ENCODE measurements at regions not wholly inside any gene's neighbourhood (a gene's known extent, or its start where the extent isn't known, plus 50 kb on each side); places are given as distances from the start of the nearest gene placed in this dataset.

GRCh38 chr2:219973136-219973535, 345.7 kb downstream of the SLC4A3 start:
- Histone ChIP-seq H3K4me1 (no peaks in the 10 kb centered on the region), H3K4me3 (no peak overlapping the region), H3K36me3 (no peaks in the 10 kb centered on the region), H3K27me3 (no peaks in the 10 kb centered on the region), H3K9me3 (no peaks in the 10 kb centered on the region), H3K27ac (no peak overlapping the region)
- intact Hi-C loops (cut with DNase I), result no loop called here
- TF ChIP-seq CTCF (IDR thresholded peaks at IDR 0.05), result no peak
- TF ChIP-seq POLR2A (IDR thresholded peaks at IDR 0.05), result no peak
- no peak for DNase-seq
- 82 to 89% methylated on average over 1 of the region's 1 CpG for WGBS, 2 donors

GRCh38 chr2:219976871-219977270, 349.4 kb downstream of the SLC4A3 start:
- Histone ChIP-seq H3K36me3 (no peaks in the 10 kb centered on the region), H3K4me3 (no peak overlapping the region), H3K9me3 (no peaks in the 10 kb centered on the region), H3K27me3 (no peaks in the 10 kb centered on the region), H3K27ac (no peak overlapping the region), H3K4me1 (no peaks in the 10 kb centered on the region)
- TF ChIP-seq POLR2A (IDR thresholded peaks at IDR 0.05) (no peak), CTCF (IDR thresholded peaks at IDR 0.05) (no peak)
- DNase-seq, result no peak
- WGBS, 2 donors, result 69 to 74% methylated on average over 2 of the region's 2 CpGs
- intact Hi-C loops (cut with DNase I), result no loop called here

- no peak for DNase-seq
- Histone ChIP-seq H3K27ac (no peak overlapping the region), H3K4me1 (no peaks in the 10 kb centered on the region), H3K4me3 (no peak overlapping the region), H3K36me3 (no peaks in the 10 kb centered on the region), H3K9me3 (no peaks in the 10 kb centered on the region), H3K27me3 (no peaks in the 10 kb centered on the region)
- TF ChIP-seq CTCF (IDR thresholded peaks at IDR 0.05), result no peak
- TF ChIP-seq POLR2A (IDR thresholded peaks at IDR 0.05), result no peak
- WGBS, 2 donors, result 66 to 70% methylated on average over 2 of the region's 2 CpGs
- intact Hi-C loops (cut with DNase I), result no loop called here
Measured at GRCh38 chr2:219980638-219981037, 353.2 kb downstream of the SLC4A3 start.

- Histone ChIP-seq H3K4me3 (no peak overlapping the region), H3K4me1 (no peaks in the 10 kb centered on the region), H3K9me3 (no peaks in the 10 kb centered on the region), H3K27ac (no peak overlapping the region), H3K27me3 (no peaks in the 10 kb centered on the region), H3K36me3 (no peaks in the 10 kb centered on the region)
- DNase-seq, result no peak
- no peak for TF ChIP-seq POLR2A (IDR thresholded peaks at IDR 0.05)
- TF ChIP-seq CTCF (IDR thresholded peaks at IDR 0.05), result no peak
- intact Hi-C loops (cut with DNase I), result no loop called here
Measured at GRCh38 chr2:219983836-219984235, 356.4 kb downstream of the SLC4A3 start.

GRCh38 chr2:219985017-219985416, 357.6 kb downstream of the SLC4A3 start:
- Histone ChIP-seq H3K4me1 (no peaks in the 10 kb centered on the region), H3K27me3 (no peaks in the 10 kb centered on the region), H3K36me3 (no peaks in the 10 kb centered on the region), H3K9me3 (no peaks in the 10 kb centered on the region), H3K4me3 (no peak overlapping the region), H3K27ac (no peak overlapping the region)
- TF ChIP-seq POLR2A (IDR thresholded peaks at IDR 0.05), result no peak
- no peak for TF ChIP-seq CTCF (IDR thresholded peaks at IDR 0.05)
- no peak for DNase-seq
- intact Hi-C loops (cut with DNase I), result no loop called here
- 75 to 81% methylated on average over 2 to 3 of the region's 3 CpGs for WGBS, 2 donors
